ENCODE measurements at regions not wholly inside any gene's neighbourhood (a gene's known extent, or its start where the extent isn't known, plus 50 kb on each side); places are given as distances from the start of the nearest gene placed in this dataset.

- TF ChIP-seq EZH2 (IDR thresholded peaks at IDR 0.05; ENCODE audit: insufficient read depth, poor library complexity, severe bottlenecking), result no peak
- TF ChIP-seq EZH2phosphoT487 (IDR thresholded peaks at IDR 0.05; ENCODE audit: insufficient read depth, low read depth), result no peak
These were observed 79.4 kb downstream of the HYCC1 start for GRCh38 chr7:22934473-22935065.
